ENCODE measurements at regions not wholly inside any gene's neighbourhood (a gene's known extent, or its start where the extent isn't known, plus 50 kb on each side); places are given as distances from the start of the nearest gene placed in this dataset.

DNA sequence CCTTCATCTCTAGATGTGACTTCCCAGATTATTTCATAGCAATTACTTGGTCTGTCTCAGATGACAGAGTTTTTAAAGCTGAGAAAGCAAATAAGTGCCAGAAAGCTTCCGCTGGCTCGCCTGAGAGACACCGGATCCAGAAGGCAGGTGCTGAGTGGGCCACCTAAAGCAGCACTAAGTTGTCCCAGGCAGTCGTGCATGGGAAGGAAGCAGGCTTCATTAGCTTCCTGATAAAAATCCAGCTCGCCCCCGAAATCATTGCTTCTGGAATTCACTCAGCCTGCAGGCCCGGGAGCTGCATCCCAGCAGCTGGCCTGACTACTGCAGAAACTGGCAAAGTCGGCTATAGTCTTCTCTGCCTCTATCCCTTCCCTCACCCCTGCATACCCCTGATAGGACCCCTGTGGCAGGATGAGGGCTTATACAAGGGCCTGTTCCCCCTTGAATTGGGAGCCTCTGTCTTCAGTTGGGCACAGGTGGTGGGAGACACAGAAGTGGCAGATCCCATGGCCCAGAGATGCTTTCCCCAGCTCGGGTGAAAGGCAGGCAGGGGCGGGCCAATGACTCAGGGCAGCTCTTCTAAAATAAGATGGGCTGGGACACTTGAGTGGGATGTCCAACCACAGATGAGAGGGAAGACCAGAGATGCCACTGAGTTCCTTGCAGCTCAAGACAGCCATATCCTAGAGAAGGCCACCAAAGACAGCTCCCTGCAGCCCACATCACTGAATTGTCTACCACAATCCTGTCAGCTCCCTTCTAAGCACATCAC, 262.4 kb upstream of the PKDCC start:
- no peak for DNase-seq (ENCODE audit: low spot score)
- TF ChIP-seq, protein P1, sequence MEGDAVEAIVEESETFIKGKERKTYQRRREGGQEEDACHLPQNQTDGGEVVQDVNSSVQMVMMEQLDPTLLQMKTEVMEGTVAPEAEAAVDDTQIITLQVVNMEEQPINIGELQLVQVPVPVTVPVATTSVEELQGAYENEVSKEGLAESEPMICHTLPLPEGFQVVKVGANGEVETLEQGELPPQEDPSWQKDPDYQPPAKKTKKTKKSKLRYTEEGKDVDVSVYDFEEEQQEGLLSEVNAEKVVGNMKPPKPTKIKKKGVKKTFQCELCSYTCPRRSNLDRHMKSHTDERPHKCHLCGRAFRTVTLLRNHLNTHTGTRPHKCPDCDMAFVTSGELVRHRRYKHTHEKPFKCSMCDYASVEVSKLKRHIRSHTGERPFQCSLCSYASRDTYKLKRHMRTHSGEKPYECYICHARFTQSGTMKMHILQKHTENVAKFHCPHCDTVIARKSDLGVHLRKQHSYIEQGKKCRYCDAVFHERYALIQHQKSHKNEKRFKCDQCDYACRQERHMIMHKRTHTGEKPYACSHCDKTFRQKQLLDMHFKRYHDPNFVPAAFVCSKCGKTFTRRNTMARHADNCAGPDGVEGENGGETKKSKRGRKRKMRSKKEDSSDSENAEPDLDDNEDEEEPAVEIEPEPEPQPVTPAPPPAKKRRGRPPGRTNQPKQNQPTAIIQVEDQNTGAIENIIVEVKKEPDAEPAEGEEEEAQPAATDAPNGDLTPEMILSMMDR (IDR thresholded peaks at IDR 0.05; ENCODE audit: borderline replicate concordance, control extremely low read depth, extremely low read depth, insufficient read depth, missing control alignments), result no peak
- in situ Hi-C loops (cut with MboI; ENCODE audit: low sequenced_read_pairs, unreplicated experiment), result loop anchor here (25.0 kb wide), 2 partner anchors 98 to 373 kb away; no protein-coding TSS in a partner anchor

DNA sequence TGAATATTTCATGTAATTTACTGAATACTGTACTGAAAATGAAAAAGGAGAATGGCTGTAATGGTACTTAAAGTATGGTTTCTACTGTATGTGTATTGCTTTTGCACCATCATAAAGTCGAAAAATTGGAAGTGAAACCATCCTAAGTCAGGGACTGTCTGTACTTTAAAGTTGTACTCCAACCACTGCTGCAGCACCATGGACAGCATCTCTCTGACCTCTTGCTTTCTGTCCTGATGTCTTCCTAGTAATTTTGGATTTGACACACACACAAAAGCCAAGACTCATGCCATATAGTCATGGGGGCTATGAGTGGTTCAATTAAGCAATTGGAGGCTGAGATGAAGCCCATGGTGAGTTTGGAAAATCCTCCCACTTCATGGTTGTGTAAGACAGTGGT, 256.3 kb upstream of the PKDCC start:
- DNase-seq (ENCODE audit: low spot score), result peak; percentile 23
- TF ChIP-seq, protein P1 (IDR thresholded peaks at IDR 0.05; ENCODE audit: borderline replicate concordance, control extremely low read depth, extremely low read depth, insufficient read depth, missing control alignments), result no peak
- in situ Hi-C loops (cut with MboI; ENCODE audit: low sequenced_read_pairs, unreplicated experiment), result loop anchor here (25.0 kb wide), 2 partner anchors 104 to 379 kb away; no protein-coding TSS in a partner anchor

DNA sequence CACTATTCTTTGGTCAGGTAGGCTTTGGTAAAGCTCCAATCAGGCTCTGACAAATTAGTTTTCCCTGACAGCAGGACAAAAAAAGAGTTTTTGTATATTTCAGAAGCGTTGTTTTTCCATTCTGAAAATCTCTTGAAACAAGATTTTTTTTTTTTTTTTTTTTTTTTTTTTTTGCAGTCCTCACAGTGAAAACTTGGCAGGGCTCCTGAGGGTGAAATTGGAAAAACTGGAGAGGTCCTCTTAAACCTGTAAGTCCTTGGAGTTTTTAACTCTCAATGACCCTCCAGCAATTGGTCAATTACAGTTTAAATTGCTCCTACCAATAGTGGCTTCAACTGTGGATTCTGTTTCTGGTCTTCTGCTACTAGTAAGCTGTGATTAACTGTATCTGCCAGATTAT, 244.5 kb upstream of the PKDCC start:
- TF ChIP-seq, protein P1 (IDR thresholded peaks at IDR 0.05; ENCODE audit: borderline replicate concordance, control extremely low read depth, extremely low read depth, insufficient read depth, missing control alignments), result no peak
- in situ Hi-C loops (cut with MboI; ENCODE audit: low sequenced_read_pairs, unreplicated experiment), result no loop called here

DNA sequence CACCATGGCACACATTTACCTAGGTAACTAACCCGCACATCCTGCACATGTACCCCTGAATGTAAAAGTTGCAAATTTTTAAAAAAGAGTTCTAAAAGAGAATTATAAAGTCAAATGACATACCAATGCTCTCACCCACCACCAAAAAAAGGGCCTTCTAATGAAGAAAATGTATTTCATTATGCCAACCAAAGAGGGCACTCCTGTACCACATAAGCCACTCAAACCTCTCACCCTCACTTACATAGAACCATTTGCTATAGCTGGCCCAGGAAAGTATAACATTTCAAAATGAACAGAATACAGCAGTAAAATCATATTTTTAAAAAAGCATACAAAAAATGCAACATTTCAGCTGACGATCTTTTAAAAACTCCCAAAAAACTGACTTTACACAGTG, 241.5 kb upstream of the PKDCC start:
- TF ChIP-seq, protein P1 (IDR thresholded peaks at IDR 0.05; ENCODE audit: borderline replicate concordance, control extremely low read depth, extremely low read depth, insufficient read depth, missing control alignments), result no peak
- in situ Hi-C loops (cut with MboI; ENCODE audit: low sequenced_read_pairs, unreplicated experiment), result no loop called here
- no peak for DNase-seq (ENCODE audit: low spot score)

More for the DNA sequence above, 244.5 kb upstream of the PKDCC start:
- DNase-seq (ENCODE audit: low spot score), result no peak

DNA sequence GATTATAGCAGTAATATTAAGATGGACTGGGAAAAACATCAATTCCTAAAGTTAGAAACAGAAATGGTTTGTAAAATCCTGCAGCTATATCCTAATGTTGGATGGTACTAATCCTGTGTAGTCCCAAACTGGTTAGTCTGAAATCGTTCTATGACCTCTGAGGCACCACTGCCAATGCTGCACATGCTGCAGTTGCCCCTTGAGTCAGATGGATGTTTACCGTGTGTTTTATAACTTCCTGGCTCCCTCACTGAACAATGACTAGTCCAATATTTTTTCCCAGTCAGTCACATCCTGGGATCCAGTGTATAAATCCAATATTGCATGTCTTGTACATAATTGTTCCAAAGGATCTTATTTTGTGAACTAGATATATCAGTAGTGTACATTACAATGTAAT, 226.7 kb upstream of the PKDCC start:
- TF ChIP-seq, protein P1 (IDR thresholded peaks at IDR 0.05; ENCODE audit: borderline replicate concordance, control extremely low read depth, extremely low read depth, insufficient read depth, missing control alignments), result no peak
- in situ Hi-C loops (cut with MboI; ENCODE audit: low sequenced_read_pairs, unreplicated experiment), result no loop called here
- DNase-seq (ENCODE audit: low spot score), result no peak

DNA sequence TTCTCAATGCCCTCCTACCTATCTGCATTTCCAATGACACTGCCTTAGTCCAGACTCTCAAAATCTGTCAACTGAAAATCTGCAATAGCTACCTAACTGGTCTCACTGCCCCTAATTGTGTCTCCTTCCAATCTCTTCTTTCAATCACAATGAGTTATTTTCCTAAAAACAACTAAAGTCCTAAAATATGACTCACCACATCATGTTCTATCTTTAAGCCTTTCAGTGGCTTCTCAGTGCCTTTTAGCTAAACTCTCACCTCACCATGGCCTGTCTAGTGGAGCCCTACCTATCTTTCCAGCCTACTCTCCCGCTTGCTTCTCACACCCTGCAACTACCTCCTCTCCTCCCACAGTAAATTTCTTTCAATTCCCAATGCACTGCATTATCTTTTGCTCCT, 220.9 kb upstream of the PKDCC start:
- no peak for DNase-seq (ENCODE audit: low spot score)
- in situ Hi-C loops (cut with MboI; ENCODE audit: low sequenced_read_pairs, unreplicated experiment), result no loop called here
- TF ChIP-seq, protein P1 (IDR thresholded peaks at IDR 0.05; ENCODE audit: borderline replicate concordance, control extremely low read depth, extremely low read depth, insufficient read depth, missing control alignments), result no peak

All from GM13976 (cell line).